Germinal center (tissue), 1 donor: ENCODE measurements at regions not wholly inside any gene's neighbourhood (a gene's known extent, or its start where the extent isn't known, plus 50 kb on each side); places are given as distances from the start of the nearest gene placed in this dataset.
A peak's percentile ranks its signal among the peaks of the same experiment; 100 is the strongest.

ENCODE experiments used
- DNase-seq: peaks from one replicate; pipeline ENCODE4 v3.0.0; 2012; ENCODE audit warnings: mixed read lengths, low spot score

DNA sequence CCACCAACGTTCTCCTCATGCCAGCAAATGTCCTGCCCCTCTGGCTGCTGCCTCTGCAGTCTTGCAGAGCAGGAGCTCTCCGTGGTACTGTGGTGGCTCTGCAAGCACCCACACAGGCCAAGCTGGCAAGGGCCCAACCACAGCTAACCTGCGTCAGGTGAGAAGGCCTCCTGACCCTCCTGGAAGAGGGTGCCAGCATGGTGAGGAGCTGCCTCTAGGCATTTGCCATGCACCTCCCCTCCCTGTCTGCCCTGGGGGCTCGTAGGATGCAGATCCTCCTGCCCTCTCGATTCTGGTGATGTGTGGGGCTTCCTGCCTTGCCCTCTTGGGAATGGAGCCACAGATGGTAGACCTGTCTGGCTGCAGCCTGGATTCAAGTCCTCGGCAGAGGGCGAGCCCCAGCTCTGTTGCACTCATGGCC is 1408.8 kb downstream of the TBC1D22A start:
- DNase-seq = no peak

DNA sequence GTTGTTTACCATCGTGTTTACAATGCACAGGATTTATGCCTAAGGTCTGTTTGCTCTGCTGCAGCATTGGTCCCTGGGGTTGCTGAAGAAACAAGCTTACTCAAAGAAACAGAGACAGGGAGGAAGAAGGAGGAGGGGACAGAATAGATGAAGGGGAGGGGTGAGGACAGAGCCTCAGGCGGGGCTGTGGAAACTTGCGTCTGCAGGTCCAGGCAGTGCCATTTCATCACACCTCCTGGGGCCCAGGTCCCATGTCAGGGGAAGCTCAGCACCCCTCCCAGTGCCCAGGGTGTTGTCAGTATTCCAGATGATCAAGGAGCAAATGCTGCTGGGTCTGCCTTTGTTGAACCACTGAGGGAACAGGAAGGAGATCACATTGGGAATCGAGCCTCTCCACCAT is 1406.8 kb downstream of the TBC1D22A start:
- DNase-seq = no peak

DNA sequence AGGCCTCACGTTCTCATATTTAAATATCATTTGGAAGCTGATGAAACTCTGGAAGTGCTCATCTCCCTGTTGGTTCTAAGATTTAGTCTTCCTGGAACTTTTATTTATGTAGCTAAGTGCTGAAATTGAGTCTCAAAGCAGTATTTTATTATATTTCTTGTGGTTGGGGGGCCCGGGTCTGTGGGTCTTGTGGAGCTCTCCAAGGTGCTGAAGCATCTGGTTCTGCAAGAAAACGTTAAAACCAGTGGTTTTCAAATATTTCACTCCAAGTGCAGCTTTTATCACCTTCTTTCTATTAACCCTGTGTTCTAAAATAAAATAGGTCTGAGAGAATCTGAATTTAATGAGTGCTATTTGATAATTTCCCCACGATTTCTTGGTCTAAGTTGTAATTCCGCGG is 1404.8 kb downstream of the TBC1D22A start:
- no peak for DNase-seq

DNA sequence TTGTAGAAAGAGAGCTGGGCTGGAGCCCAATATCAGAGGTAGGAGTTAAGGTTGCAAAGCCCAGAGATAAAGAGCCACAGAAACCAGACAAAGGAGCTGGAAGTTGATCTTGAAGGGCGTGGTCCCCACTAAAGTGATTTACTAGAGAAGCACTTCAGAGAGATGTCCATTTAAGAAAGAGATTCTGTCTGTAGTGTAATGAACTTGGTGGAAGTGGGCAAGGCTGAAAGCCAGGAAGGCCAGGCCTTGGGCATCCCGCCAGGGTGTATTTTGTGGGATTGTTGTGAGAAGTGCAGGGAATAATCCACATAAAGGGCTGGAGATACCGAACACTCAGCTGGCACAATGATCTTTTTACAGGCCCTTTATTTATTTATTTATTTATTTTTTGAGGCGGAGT is 1398.8 kb downstream of the TBC1D22A start:
- DNase-seq = no peak

DNA sequence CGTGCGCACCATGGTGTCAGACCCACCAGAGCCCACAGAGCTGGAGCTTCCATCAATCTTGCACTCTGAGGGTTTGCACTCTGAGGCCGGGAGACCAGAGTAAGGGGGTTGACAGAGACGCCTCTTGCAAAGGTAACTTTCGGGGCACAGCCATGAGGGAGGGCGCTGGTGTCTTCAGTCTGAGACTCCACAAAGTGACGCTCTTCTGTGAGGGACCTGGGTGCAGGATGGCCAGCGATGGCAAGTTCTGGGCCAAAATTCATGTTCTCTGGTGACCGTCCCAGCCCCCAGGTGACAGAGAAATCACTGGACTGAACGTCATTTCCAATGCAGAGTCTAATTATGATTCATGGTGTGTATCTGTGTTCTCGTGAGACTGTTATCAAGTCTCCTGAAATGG is 1395.2 kb downstream of the TBC1D22A start:
- no peak for DNase-seq

DNA sequence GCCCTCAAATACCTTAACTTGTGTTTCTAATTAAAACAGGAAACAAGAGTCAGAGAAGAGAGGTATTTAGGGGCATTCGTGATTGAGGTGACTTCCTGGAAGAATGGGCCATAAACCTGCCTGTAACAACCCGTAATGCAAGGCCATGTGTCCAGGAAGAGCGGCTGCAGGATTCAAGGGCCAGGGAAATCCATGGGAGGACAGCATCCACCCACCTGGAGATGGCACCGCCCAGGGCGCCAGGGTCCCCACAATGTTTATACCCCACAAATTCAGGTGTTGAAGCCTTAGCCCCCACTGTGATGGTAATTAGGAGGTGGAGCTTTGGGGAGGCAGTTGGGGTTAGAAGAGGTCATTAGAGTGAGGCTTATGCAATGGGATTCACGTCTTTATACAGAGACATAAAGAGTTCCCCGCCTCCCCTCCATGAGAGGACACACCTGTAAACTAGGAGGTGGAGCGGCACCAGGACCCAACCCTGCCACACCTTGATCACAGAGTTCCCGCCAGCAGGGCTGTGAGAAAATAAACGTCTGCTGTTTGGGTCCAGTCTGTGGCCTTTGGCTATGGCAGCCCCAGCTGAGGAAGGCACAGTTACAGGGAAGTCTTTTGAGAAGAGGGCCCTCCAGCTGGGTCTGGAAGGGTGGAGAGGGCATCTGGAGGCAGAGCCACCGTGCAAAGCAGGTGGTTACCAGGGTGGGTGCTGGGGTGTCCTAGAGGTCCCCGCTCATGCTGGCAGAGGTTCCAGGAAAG is 1394.3 kb downstream of the TBC1D22A start:
- DNase-seq = no peak

DNA sequence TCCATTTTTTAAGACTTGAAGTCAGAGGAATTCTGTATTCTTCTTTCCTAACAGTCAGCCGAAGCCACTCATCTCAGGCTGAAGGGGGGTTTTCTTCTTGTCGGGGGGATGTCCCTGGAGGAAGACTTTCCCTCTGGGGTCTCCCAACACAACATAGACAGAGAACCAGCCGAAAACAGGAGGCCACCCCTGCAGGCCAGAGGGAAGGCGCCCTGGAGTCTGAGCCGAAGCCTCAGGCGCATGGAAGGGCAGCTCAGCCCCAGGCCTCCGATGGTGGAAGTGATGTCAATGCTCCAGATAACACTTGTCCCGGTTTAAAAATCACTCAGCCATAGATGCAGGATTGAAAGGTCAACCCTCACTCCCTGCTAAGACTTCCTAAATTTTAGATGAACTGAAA is 1393.0 kb downstream of the TBC1D22A start:
- no peak for DNase-seq

DNA sequence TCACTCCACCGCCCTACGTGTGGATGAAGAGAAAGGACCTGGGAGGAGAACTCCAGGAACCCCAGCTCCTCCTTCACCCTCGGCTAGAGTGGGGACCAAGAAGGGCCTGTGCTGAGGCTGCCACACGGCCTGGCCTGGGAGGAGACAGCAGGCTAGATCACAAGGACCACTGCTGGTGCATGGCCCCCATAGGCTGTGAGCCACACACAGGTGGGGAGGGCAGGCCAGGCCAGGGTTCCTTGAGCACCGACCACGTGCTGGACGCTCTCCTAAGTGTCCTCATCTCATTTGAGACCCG is 1392.4 kb downstream of the TBC1D22A start:
- DNase-seq = no peak

DNA sequence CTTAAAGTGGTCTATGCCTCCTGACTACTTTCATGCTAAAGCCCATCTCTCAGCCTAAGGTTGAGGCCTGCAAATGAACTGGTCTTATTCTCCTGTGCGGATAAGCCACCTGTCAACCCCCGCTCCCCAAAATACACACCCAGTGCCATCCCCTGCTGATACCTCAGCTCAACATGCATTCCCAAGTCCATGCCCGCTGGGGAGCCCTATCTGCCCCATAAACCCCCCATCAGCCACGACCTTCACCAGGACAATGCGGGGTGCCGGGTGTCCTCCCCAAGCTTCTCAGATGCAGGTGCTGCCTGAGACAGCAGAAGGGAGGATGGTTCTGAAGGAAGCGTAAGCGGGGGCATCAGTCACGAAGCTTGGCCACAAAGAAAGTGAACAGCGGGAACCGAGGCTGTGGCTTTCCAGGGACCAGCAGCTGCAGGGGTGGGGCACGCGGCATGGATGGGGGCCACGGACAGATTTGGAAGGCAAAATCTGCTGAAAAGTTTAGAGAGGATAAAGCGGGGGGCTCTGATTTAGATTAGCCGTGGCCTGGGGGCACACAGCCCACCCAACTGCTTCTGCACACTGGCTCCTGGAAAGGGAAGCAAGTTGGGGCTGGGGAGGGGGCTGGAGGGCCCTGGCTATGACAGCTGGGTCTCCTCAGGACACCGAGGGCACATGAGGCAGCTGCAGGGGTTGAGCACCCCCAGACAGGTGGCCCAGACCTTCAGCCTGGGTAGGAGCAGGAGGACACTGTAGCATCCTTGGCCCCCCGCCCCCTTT is 1391.9 kb downstream of the TBC1D22A start:
- DNase-seq = no peak

DNA sequence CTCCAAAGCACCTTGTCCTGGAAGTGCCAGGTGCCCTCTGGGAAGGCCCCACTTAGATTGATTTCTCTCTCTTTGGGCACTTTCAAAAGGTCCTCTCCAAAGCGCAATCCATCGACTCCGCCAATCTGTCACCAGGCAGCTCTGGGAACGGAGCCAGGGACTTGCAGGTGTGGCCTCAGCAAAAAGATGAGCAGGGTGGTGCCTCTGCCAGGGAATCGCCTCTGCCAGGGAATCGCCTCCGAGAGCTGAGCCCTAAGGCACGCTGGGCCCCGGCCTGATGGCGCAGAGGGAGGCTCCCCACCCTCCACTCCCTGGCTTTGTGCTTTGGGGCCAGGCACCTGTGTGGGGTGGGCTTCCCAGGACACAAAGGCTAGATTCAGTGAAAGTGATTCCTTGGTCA is 1391.3 kb downstream of the TBC1D22A start:
- DNase-seq = no peak

DNA sequence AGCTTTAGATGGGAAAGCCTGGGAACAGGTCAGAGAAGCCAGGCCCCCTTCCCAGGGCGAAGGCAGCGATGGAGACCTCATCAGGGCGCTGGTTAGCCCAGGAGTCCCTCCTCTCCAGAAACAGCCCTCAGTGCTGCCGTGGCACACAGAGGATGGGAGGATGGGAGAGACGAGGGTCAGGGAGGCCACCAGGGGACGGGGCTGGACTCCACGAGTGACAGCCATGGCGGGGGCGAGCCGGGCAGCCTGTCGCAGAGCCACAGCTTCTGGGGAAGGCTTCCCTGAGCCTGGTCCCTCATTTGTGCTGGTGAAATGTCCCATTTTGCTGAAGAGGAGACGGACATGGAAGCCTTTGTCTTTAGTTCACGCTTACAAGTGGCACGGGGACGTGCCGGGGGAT is 1390.5 kb downstream of the TBC1D22A start:
- no peak for DNase-seq

DNA sequence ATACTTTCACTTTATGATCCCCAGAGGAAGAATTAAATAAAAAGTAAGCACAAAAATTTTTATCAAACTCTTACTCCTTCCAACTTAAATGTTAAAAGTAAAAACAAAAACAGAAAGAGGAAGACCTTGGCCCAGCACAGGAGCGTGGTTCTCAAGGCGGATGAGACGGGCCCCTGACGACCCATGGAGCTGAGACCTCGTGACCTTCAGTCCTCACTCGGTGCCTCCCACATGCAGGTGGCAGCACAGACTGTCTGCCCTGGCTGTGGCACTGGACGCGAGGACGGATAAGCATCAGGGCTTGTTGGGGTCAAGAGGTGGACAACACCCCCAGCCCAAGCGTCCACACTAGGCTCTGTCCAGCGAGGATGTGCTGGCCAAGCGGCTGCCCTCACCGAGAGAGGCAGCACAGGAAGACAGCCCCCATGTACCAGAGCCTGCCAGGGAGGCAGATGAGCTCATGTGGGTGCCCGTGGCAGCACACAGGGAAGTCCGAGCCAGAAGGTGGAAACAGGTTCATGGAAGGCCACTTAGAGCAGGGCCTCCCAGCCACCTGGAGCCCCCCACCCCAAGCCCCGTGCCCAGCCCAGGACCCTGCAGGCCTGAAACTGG is 1389.8 kb downstream of the TBC1D22A start:
- peak; percentile 17 for DNase-seq

DNA sequence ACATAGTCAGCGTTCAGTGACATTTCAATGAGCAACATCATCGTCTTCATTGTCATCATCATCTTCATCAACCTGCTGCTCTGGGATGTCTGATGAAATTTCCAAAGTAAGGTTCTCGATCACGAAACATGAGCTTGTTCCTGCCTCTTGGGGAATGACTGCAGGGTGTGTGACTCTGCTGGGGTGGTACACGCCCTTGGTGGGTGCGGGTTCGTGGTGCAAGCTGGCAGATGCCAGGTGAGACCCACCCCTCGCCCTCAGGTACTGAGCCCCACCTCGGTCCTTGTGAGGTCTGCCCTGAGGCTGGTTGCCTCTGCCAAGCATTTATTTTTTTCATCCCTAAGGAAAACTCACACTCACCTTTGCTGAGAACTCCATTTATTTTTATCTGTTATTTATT is 1389.2 kb downstream of the TBC1D22A start:
- DNase-seq = no peak

DNA sequence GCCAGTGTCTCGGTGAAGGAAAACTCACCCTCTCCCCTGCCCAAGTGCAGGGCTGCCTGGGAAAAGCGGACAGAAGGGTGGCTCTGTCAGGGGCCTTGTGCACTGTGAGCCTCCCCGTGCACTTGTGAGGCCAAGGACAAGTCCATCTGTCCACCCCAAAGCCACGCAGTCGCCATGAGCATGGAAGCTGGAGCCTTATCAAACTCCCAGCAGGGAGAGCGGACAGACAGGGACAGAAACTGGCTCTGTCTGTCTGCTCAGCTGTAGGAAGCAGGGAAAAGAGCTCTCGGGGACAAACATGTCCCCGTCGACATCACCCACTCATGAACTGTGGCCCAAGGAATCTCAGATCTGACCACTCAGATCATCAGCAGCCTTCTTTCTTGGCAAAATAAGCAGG is 1385.4 kb downstream of the TBC1D22A start:
- no peak for DNase-seq

DNA sequence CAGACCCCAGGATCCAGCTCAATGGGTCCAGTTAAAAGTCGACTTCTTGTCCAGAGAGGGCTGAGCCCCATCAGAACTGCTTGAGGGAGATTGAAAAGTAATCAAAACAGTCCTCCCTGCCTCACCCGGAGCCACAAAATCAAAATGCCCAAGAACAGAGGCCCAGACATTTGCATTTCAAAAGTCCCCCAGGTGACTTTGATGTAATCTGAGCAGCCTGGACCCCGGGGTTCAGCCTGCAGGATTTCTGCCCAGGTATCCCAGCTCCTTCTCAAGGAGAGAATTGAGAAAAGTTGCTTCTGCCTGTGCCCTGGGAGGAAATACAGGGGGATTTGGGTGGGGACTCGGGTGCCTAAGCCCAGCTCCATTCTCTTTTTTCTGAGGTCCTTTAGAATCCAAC is 1385.0 kb downstream of the TBC1D22A start:
- DNase-seq = no peak

DNA sequence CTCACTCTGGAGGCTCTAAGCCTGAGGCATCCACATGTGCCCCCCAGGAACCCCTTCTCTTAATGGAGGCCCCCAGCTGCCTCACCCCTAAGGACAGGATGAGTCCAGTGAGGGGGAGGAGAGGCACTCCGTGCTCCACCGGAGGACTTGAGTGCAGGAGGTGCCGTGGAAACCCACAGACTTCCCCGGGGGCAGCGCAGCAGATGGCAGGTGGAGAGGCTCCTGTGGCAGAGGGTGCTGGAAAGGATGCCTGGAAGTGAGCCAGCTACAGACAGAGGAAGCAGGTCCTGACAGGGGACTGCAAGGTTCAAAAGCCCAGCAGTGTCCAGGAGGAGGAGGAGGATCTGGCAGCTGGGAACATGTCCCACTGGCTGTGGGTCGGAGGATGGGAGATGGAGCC is 1384.0 kb downstream of the TBC1D22A start:
- no peak for DNase-seq

DNA sequence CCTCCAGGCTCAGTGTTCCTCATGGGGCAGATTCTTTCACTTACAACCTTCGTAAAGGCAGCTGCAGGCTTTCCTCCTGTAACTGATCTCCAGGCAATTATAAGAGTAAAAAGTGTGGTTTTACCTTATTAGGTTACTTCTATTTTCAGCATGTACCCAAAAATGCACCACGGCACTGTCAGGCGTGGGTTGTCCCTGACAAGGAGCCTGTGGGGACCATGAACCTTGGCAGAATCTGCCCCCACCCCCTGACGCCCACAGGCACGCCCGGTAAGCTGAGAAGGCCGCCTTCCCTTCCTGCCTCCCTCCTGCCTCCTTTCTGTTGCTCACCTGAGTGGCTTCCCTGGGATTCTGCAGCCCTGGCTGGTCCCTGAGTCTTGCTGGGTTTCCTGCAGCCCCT is 1383.3 kb downstream of the TBC1D22A start:
- no peak for DNase-seq

DNA sequence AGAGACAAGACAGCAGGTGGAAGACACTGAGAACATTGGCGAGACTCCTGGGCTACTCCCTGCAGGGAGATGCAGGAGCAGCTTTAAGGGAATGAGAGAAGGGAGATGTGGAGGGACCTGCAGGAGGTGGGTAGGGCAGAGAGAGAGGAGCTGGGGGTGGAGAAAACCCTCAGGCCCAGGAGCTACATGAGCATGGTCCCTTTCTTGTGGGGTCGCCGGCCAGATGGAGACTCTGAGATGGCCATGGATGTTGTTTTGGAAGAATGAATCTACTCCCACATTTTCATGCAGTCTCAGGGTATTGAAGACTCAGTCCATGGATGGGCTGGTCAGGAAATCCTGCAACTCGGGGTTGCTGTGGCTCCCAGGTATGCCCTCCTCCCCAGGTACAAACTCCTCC is 1381.9 kb downstream of the TBC1D22A start:
- no peak for DNase-seq

DNA sequence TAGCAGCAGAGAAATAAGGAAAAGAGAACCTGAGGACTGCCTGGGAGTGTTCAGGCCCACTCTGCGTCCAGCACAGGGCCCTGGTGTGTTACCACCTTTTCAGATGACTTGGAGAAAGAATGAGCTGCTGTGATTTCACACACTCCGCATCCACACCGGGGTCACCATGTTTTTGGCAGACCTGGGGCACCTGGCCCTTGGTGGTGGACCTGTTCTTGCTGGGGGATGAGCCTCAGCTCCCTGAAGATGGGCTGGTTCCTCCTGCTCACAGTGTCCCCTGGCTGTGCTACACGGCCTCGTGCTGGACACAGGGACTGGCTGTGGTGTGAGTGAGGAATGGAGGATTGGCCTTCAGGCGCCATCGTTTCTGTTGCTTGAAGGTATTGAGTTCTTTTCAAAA is 1381.4 kb downstream of the TBC1D22A start:
- no peak for DNase-seq

DNA sequence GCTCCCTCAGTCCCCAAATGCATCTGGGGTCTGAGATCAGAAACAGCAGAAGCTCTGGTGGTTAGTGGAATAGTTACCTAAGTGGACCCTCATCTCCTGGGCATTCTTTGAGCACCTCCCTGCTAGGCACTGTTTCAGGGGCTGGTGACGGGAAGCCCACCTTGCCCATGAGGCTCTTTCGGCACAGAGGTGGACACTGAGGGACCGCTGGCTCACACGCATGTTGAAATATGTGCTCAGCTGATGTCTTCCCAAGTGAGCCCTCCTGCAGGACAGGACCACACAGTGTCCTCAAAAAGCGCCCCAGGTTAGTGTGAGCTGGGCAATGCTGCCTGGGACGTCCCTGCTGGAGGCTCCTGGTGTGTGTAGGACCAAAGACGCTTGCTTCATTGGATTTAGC is 1379.9 kb downstream of the TBC1D22A start:
- no peak for DNase-seq

DNA sequence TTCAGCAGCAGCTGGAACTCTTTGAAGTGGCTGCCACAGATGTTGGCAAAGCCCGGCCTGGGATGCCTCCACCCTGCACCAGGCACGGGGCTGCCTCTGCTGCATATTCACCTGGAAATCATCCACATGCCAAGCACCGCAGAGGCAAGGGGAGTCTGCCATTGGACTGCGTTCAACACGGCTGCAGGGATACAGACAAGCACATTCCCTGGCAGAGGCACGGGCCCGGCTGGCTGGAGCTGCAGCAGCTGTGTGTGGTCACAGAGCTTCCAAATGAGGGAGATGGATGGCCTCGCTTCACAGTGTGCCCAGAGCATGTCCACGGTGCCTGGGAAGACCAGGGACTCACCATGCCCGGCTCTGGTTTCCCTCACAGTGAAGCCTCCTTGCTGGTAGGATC is 1378.9 kb downstream of the TBC1D22A start:
- DNase-seq = no peak

DNA sequence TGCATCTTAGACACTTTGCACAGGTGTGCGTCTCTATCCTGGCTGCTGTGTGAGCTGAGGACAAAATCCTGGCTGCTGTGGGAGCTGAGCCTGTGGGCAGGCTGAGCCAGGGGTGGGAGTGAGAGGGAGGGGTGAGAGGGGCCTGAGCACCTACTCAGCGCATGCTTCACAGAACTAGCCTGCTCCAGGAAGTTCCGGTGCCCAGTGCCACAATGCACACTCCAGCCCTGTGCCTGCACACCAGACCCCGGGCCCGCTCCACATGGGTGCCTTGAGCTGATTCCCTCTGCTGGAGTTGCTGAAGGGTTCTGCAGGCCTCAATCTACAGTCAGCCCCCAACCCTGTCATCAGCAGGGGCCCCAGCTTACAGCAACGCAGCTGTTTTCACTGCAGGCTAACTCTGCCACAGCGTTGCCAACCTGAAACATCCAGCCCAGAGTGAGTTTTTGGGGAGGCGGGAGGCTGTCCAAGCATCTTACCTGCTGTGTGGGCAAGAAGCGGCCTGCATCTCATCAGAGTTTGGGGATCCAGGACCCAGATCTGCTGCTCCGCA is 1377.9 kb downstream of the TBC1D22A start:
- DNase-seq = no peak

DNA sequence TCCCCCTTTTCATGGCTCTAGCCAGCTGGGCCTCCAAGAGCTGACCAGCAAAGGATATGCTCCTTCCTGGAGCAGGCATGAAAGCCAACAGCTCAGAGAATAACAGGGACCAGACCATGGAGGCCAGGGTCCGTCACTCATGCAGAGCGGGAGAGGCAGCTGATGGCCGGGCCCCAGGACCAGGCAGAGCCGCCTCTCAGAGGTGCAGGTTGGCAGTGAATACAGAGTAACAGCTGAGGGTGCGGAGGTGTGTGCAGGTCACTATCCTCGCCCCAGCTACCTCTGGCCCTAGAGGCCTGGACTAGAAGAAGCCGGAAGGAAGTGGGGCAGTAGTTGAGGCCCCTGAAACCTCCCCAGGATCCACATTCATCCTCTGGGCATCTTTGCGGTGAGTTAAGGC is 1377.3 kb downstream of the TBC1D22A start:
- no peak for DNase-seq
